ENCODE measurements at regions not wholly inside any gene's neighbourhood (a gene's known extent, or its start where the extent isn't known, plus 50 kb on each side); places are given as distances from the start of the nearest gene placed in this dataset.

DNA sequence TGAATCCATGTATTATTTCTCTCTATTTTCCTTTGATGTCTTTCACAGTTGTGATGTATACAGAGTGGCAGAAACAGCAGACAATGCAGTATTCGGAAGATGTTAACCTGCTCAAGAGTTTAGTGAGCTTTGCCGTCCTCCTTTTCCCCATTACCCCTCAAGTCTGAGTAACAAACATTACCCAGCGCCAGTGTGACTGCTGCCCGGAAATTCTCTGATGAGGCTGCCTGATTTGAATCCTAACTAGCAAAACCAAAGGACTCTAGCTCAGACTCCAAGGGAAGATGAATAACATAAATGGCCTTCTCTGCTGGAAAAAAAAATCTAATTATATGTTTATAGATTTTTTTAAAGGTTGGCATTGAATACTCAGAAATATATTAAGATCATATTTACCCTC lies 247.3 kb upstream of the SOX21 start:
- no peaks in the 10 kb centered on the region for H3K9me3 ChIP-seq
- H3K4me3 ChIP-seq, result no peak overlapping the region
- intact Hi-C loops (cut with DNase I), result no loop called here
- no peaks in the 10 kb centered on the region for H3K27me3 ChIP-seq (replicated peaks; ENCODE audit: insufficient read depth)
- WGBS, result 90% methylated on average over 4 of the region's 4 CpGs
- TF ChIP-seq, protein P1, sequence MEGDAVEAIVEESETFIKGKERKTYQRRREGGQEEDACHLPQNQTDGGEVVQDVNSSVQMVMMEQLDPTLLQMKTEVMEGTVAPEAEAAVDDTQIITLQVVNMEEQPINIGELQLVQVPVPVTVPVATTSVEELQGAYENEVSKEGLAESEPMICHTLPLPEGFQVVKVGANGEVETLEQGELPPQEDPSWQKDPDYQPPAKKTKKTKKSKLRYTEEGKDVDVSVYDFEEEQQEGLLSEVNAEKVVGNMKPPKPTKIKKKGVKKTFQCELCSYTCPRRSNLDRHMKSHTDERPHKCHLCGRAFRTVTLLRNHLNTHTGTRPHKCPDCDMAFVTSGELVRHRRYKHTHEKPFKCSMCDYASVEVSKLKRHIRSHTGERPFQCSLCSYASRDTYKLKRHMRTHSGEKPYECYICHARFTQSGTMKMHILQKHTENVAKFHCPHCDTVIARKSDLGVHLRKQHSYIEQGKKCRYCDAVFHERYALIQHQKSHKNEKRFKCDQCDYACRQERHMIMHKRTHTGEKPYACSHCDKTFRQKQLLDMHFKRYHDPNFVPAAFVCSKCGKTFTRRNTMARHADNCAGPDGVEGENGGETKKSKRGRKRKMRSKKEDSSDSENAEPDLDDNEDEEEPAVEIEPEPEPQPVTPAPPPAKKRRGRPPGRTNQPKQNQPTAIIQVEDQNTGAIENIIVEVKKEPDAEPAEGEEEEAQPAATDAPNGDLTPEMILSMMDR (IDR thresholded peaks at IDR 0.05), result no peak
- no peak for TF ChIP-seq POLR2A (IDR thresholded peaks at IDR 0.05)
- no peak for TF ChIP-seq POLR2AphosphoS5 (IDR thresholded peaks at IDR 0.05)
- no peaks in the 10 kb centered on the region for H3K36me3 ChIP-seq
- no peak overlapping the region for H3K27ac ChIP-seq
- no peak for DNase-seq (ENCODE audit: low spot score)
- H3K4me1 ChIP-seq (replicated peaks), result no peaks in the 10 kb centered on the region

DNA sequence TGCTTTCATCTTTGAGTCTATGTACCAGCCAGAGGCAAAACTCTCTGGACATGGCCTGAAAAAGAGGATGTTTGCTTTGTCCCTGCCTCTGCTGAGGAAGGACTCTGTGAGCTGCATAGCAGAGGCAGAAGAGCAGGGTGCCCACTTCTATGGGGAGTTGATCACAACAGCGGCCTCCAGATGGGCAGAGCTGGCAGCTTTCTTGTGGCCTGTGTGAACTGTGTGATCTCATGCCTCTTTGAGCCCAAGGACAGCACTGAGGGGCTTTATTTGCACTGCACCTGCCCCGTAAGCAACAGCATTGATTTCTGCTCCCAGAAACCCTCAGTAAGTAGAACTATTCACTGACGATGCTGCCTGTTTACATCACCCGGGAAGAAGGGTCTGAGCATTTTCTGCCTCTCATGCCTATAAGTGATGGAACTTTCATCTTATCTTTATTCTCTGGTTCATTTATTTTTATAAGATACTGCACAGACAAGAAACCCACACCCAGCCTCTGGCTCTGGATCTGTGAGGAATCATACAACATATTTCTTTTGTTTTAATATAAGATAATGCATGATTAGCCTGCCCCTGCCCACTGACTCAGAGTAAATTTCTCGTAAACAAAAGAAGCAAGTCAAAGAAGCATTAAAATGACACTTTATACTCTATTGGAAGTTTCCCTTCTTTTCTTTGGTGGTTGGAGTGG lies 244.2 kb upstream of the SOX21 start:
- H3K4me1 ChIP-seq (replicated peaks), result no peaks in the 10 kb centered on the region
- H3K27ac ChIP-seq, result no peak overlapping the region
- no peak overlapping the region for H3K4me3 ChIP-seq
- H3K36me3 ChIP-seq, result no peaks in the 10 kb centered on the region
- DNase-seq (ENCODE audit: low spot score), result no peak
- TF ChIP-seq, protein P1 (IDR thresholded peaks at IDR 0.05), result no peak
- TF ChIP-seq POLR2AphosphoS5 (IDR thresholded peaks at IDR 0.05) (no peak), POLR2A (IDR thresholded peaks at IDR 0.05) (no peak)
- WGBS, result 61% methylated on average over 5 of the region's 5 CpGs
- no peaks in the 10 kb centered on the region for H3K27me3 ChIP-seq (replicated peaks; ENCODE audit: insufficient read depth)
- intact Hi-C loops (cut with DNase I), result no loop called here
- H3K9me3 ChIP-seq, result no peaks in the 10 kb centered on the region

DNA sequence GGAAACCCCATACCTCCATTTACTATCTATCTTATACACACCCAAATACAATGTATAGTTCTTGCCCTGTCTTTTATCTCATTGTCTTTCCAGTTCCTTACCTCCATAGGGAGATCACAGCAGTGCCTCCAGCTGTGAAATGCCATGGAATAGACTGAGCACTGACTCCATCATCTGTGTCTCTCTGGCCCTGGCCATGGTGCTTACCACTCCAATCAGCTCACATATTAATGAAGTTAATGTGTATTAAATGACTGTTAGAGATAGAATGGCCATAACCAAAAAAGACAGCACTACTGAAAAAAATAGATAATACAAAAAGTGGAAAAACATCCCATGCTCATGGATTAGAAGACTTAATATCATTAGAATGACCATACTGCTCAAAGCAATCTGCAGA lies 240.4 kb upstream of the SOX21 start:
- Histone ChIP-seq H3K4me3 (no peak overlapping the region), H3K27ac (no peak overlapping the region), H3K27me3 (replicated peaks; ENCODE audit: insufficient read depth) (no peaks in the 10 kb centered on the region), H3K4me1 (replicated peaks) (no peaks in the 10 kb centered on the region), H3K36me3 (no peaks in the 10 kb centered on the region), H3K9me3 (no peaks in the 10 kb centered on the region)
- DNase-seq (ENCODE audit: low spot score), result no peak
- intact Hi-C loops (cut with DNase I), result no loop called here
- TF ChIP-seq, protein P1 (IDR thresholded peaks at IDR 0.05), result no peak
- TF ChIP-seq POLR2AphosphoS5 (IDR thresholded peaks at IDR 0.05) (no peak), POLR2A (IDR thresholded peaks at IDR 0.05) (no peak)

- Histone ChIP-seq H3K9me3 (no peaks in the 10 kb centered on the region), H3K36me3 (no peaks in the 10 kb centered on the region), H3K27ac (no peak overlapping the region), H3K27me3 (replicated peaks; ENCODE audit: insufficient read depth) (no peaks in the 10 kb centered on the region), H3K4me1 (replicated peaks) (no peaks in the 10 kb centered on the region), H3K4me3 (no peak overlapping the region)
- TF ChIP-seq POLR2AphosphoS5 (IDR thresholded peaks at IDR 0.05) (no peak), POLR2A (IDR thresholded peaks at IDR 0.05) (no peak)
- TF ChIP-seq, protein P1 (IDR thresholded peaks at IDR 0.05), result no peak
- WGBS, result 46% methylated on average over 8 of the region's 8 CpGs
- DNase-seq (ENCODE audit: low spot score), result no peak
- intact Hi-C loops (cut with DNase I), result no loop called here
Observed at GRCh38 chr13:94950303-94950702, 238.0 kb upstream of the SOX21 start.

DNA sequence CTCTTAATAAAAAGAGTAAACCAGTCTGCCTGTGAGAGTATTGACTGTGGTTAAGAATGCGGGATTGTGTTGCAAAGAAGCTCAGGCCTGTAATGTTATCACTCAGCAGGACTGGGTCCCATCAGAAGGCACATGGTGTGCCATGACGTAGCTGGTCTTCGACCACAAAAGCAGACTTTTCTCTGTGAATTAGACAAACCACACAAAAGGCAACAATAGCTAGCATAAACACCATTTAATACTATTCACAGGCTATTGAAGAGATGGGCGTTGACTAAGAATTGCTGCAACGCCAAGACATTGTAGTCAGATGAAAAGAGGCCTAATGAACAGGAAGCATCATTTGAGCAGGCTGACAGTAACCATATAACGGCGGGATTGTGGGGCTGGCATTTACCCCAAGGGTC lies 235.6 kb upstream of the SOX21 start:
- WGBS, result 68% methylated on average over 7 of the region's 7 CpGs
- TF ChIP-seq POLR2A (IDR thresholded peaks at IDR 0.05) (no peak), POLR2AphosphoS5 (IDR thresholded peaks at IDR 0.05) (no peak)
- TF ChIP-seq, protein P1 (IDR thresholded peaks at IDR 0.05), result no peak

More for the DNA sequence above, 235.6 kb upstream of the SOX21 start:
- intact Hi-C loops (cut with DNase I), result no loop called here
- Histone ChIP-seq H3K27ac (no peak overlapping the region), H3K4me3 (no peak overlapping the region), H3K36me3 (no peaks in the 10 kb centered on the region), H3K9me3 (no peaks in the 10 kb centered on the region), H3K4me1 (replicated peaks) (no peaks in the 10 kb centered on the region), H3K27me3 (replicated peaks; ENCODE audit: insufficient read depth) (no peaks in the 10 kb centered on the region)
- no peak for DNase-seq (ENCODE audit: low spot score)

Measured in prostate gland (tissue), 2 donors.